ENCODE measurements at regions not wholly inside any gene's neighbourhood (a gene's known extent, or its start where the extent isn't known, plus 50 kb on each side); places are given as distances from the start of the nearest gene placed in this dataset.
A peak's percentile ranks its signal among the peaks of the same experiment; 100 is the strongest.
"Not testable (repeated sequence)": the region's sequence is repeated elsewhere in the genome, so short reads cannot be mapped to it uniquely, and the experiment has no call there.

GRCh38 chr2:188645986-188646385 is 328.2 kb upstream of the COL3A1 start:
- no peak for DNase-seq
- no peak for ATAC-seq
- intact Hi-C loops (cut with micrococcal nuclease), result no loop called here

- no peak for DNase-seq
- intact Hi-C loops (cut with micrococcal nuclease), result no loop called here
- ATAC-seq, result no peak
These were observed 326.6 kb upstream of the COL3A1 start for GRCh38 chr2:188647430-188648070.

GRCh38 chr2:188659656-188660406 is 314.3 kb upstream of the COL3A1 start:
- intact Hi-C loops (cut with micrococcal nuclease), result no loop called here
- ATAC-seq, result no peak
- no peak for DNase-seq

- ATAC-seq, result no peak
- intact Hi-C loops (cut with micrococcal nuclease), result no loop called here
- DNase-seq, result no peak
These were observed 310.9 kb upstream of the COL3A1 start for GRCh38 chr2:188663301-188663700.

- ATAC-seq (peak; percentile 79), DNase-seq (no peak)
- intact Hi-C loops (cut with micrococcal nuclease), result no loop called here
These were observed 309.8 kb upstream of the COL3A1 start for GRCh38 chr2:188664416-188664815.

- ATAC-seq, result no peak
- intact Hi-C loops (cut with micrococcal nuclease), result no loop called here
- no peak for DNase-seq
These were observed 309.1 kb upstream of the COL3A1 start for GRCh38 chr2:188664951-188665595.

- no peak for ATAC-seq
- intact Hi-C loops (cut with micrococcal nuclease), result no loop called here
- no peak for DNase-seq
These were observed 308.4 kb upstream of the COL3A1 start for GRCh38 chr2:188665727-188666304.

GRCh38 chr2:188666503-188666902 is 307.7 kb upstream of the COL3A1 start:
- no peak for ATAC-seq
- no peak for DNase-seq
- intact Hi-C loops (cut with micrococcal nuclease), result no loop called here

- DNase-seq, result no peak
These were observed 306.0 kb upstream of the COL3A1 start for GRCh38 chr2:188668017-188668680.

GRCh38 chr2:188675391-188676009 is 298.7 kb upstream of the COL3A1 start:
- intact Hi-C loops (cut with micrococcal nuclease), result no loop called here
- no peak for DNase-seq
- no peak for ATAC-seq

More at GRCh38 chr2:188668017-188668680, 306.0 kb upstream of the COL3A1 start:
- ATAC-seq, result no peak
- intact Hi-C loops (cut with micrococcal nuclease), result no loop called here

- ATAC-seq, result no peak
These were observed 298.2 kb upstream of the COL3A1 start for GRCh38 chr2:188676010-188676400.

GRCh38 chr2:188677142-188677541 is 297.0 kb upstream of the COL3A1 start:
- intact Hi-C loops (cut with micrococcal nuclease), result no loop called here
- no peak for DNase-seq
- ATAC-seq, result no peak

More at GRCh38 chr2:188676010-188676400, 298.2 kb upstream of the COL3A1 start:
- DNase-seq, result no peak
- intact Hi-C loops (cut with micrococcal nuclease), result no loop called here

GRCh38 chr2:188678882-188679281 is 295.3 kb upstream of the COL3A1 start:
- intact Hi-C loops (cut with micrococcal nuclease), result no loop called here
- ATAC-seq, result peak; percentile 27
- DNase-seq, result no peak

GRCh38 chr2:188682838-188683237 is 291.3 kb upstream of the COL3A1 start:
- intact Hi-C loops (cut with micrococcal nuclease), result no loop called here
- ATAC-seq (no peak), DNase-seq (no peak)

GRCh38 chr2:188684795-188685194 is 289.4 kb upstream of the COL3A1 start:
- intact Hi-C loops (cut with micrococcal nuclease), result no loop called here
- DNase-seq (no peak), ATAC-seq (no peak)

- ATAC-seq, result no peak
- no peak for DNase-seq
- intact Hi-C loops (cut with micrococcal nuclease), result loop anchor here (10.0 kb wide), 1 partner anchor 182 kb away; no protein-coding TSS in a partner anchor
These were observed 281.1 kb upstream of the COL3A1 start for GRCh38 chr2:188693111-188693510.

GRCh38 chr2:188693771-188694170 is 280.4 kb upstream of the COL3A1 start:
- no peak for ATAC-seq
- DNase-seq, result no peak
- intact Hi-C loops (cut with micrococcal nuclease), result loop anchor here (10.0 kb wide), 1 partner anchor 181 kb away; no protein-coding TSS in a partner anchor

- ATAC-seq (no peak), DNase-seq (no peak)
- intact Hi-C loops (cut with micrococcal nuclease), result loop anchor here (10.0 kb wide), 1 partner anchor 179 kb away; no protein-coding TSS in a partner anchor
These were observed 278.2 kb upstream of the COL3A1 start for GRCh38 chr2:188695953-188696352.

- not testable (repeated sequence) for DNase-seq, ATAC-seq
- intact Hi-C loops (cut with micrococcal nuclease), result loop anchor here (10.0 kb wide), 1 partner anchor 177 kb away; no protein-coding TSS in a partner anchor
These were observed 276.0 kb upstream of the COL3A1 start for GRCh38 chr2:188698151-188698550.

Measured in left ventricle myocardium superior (tissue), 1 donor.